PC-9 (cell line): ENCODE measurements at regions not wholly inside any gene's neighbourhood (a gene's known extent, or its start where the extent isn't known, plus 50 kb on each side); places are given as distances from the start of the nearest gene placed in this dataset.
"Not testable (repeated sequence)": the region's sequence is repeated elsewhere in the genome, so short reads cannot be mapped to it uniquely, and the experiment has no call there.

Experiments
- EZH2 ChIP-seq: fragments of 200-600 bp; sonication (generic); IDR thresholded peaks from 2 replicates; pipeline ENCODE4 v1.8.0; 2017; ENCODE audit warnings: antibody characterized with exemption, low read depth
- TF ChIP-seq, protein P1 (sequence below): fragments of 200-600 bp; sonication (generic); conservative IDR thresholded peaks from 2 replicates; pipeline ENCODE4 v1.6.1; 2017; ENCODE audit warnings: mixed run types, antibody characterized with exemption, mild to moderate bottlenecking, moderate library complexity

DNA sequence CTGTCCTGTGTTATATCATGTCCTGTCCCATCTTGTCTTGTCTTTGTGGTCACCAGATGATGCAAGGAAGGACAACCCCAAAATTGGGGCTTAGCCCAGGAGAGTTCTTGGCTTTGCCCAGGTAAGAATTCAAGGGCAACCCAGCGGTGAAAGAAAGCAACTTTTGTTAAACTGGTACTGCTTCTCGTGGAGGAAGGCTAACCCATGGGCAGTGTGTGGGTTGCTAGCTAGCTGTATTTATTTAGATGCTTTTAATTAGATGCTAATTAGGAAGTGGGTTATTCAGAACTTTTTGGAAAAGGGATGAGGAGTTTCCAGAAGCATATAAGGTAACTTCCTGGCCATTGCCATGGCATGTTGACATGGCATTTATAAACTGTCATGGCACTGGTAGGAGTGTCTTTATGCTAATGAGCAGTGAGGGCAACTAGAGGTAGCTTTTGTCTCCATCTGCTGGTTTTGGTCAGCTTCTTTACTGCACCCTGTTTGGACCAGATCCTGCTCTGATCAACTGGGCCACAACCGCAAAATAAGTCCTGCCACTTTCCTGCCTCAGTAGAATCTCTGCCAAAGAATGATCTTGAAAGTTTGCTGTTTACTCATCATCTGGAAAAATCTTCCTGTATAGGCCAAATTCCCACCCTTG lies 95.8 kb upstream of the FCGR1A start:
- TF ChIP-seq, protein P1, sequence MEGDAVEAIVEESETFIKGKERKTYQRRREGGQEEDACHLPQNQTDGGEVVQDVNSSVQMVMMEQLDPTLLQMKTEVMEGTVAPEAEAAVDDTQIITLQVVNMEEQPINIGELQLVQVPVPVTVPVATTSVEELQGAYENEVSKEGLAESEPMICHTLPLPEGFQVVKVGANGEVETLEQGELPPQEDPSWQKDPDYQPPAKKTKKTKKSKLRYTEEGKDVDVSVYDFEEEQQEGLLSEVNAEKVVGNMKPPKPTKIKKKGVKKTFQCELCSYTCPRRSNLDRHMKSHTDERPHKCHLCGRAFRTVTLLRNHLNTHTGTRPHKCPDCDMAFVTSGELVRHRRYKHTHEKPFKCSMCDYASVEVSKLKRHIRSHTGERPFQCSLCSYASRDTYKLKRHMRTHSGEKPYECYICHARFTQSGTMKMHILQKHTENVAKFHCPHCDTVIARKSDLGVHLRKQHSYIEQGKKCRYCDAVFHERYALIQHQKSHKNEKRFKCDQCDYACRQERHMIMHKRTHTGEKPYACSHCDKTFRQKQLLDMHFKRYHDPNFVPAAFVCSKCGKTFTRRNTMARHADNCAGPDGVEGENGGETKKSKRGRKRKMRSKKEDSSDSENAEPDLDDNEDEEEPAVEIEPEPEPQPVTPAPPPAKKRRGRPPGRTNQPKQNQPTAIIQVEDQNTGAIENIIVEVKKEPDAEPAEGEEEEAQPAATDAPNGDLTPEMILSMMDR = not testable (repeated sequence)
- TF ChIP-seq EZH2 = not testable (repeated sequence)
